ENCODE measurements at regions not wholly inside any gene's neighbourhood (a gene's known extent, or its start where the extent isn't known, plus 50 kb on each side); places are given as distances from the start of the nearest gene placed in this dataset.

GRCh38 chr5:125550274-125550673, 803.8 kb upstream of the ZNF608 start:
- no peak for DNase-seq
- TF ChIP-seq CTCF (IDR thresholded peaks at IDR 0.05; ENCODE audit: unreplicated experiment): no peak
- CTCF ChIA-PET: no interaction called here
- no peak overlapping the region for H3K4me3 Mint-ChIP-seq (ENCODE audit: low read depth, unreplicated experiment)
- no peaks in the 10 kb centered on the region for H3K36me3 Mint-ChIP-seq (ENCODE audit: insufficient read depth, unreplicated experiment)
- intact Hi-C loops (cut with micrococcal nuclease; ENCODE audit: unreplicated experiment): no loop called here
- no TSS peak for BruUV-seq (replicated peaks)
- H3K27me3 Mint-ChIP-seq (ENCODE audit: unreplicated experiment): no peaks in the 10 kb centered on the region
- H3K9me3 Mint-ChIP-seq (ENCODE audit: low read depth, unreplicated experiment): no peaks in the 10 kb centered on the region
- H3K27ac Mint-ChIP-seq (ENCODE audit: unreplicated experiment): no peak overlapping the region
- peaks cover 12% of the 10 kb centered on the region for H3K4me1 Mint-ChIP-seq (ENCODE audit: low read depth, unreplicated experiment)

GRCh38 chr5:125551246-125551645, 804.8 kb upstream of the ZNF608 start:
- DNase-seq: no peak
- CTCF ChIA-PET: no interaction called here
- no peak for TF ChIP-seq CTCF (IDR thresholded peaks at IDR 0.05; ENCODE audit: unreplicated experiment)
- Mint-ChIP-seq H3K36me3 (ENCODE audit: insufficient read depth, unreplicated experiment) (no peaks in the 10 kb centered on the region), H3K9me3 (ENCODE audit: low read depth, unreplicated experiment) (no peaks in the 10 kb centered on the region), H3K27me3 (ENCODE audit: unreplicated experiment) (no peaks in the 10 kb centered on the region), H3K27ac (ENCODE audit: unreplicated experiment) (no peak overlapping the region), H3K4me1 (ENCODE audit: low read depth, unreplicated experiment) (peaks cover 12% of the 10 kb centered on the region), H3K4me3 (ENCODE audit: low read depth, unreplicated experiment) (no peak overlapping the region)
- intact Hi-C loops (cut with micrococcal nuclease; ENCODE audit: unreplicated experiment): no loop called here
- no TSS peak for BruUV-seq (replicated peaks)

- no TSS peak for BruUV-seq (replicated peaks)
- H3K4me3 Mint-ChIP-seq (ENCODE audit: low read depth, unreplicated experiment): no peak overlapping the region
- H3K4me1 Mint-ChIP-seq (ENCODE audit: low read depth, unreplicated experiment): peaks cover 12% of the 10 kb centered on the region
- intact Hi-C loops (cut with micrococcal nuclease; ENCODE audit: unreplicated experiment): no loop called here
- H3K27me3 Mint-ChIP-seq (ENCODE audit: unreplicated experiment): no peaks in the 10 kb centered on the region
- DNase-seq: no peak
- TF ChIP-seq CTCF (IDR thresholded peaks at IDR 0.05; ENCODE audit: unreplicated experiment): no peak
- no peaks in the 10 kb centered on the region for H3K9me3 Mint-ChIP-seq (ENCODE audit: low read depth, unreplicated experiment)
- H3K36me3 Mint-ChIP-seq (ENCODE audit: insufficient read depth, unreplicated experiment): no peaks in the 10 kb centered on the region
- CTCF ChIA-PET: no interaction called here
- no peak overlapping the region for H3K27ac Mint-ChIP-seq (ENCODE audit: unreplicated experiment)
Measured at GRCh38 chr5:125551797-125552196, 805.4 kb upstream of the ZNF608 start.

GRCh38 chr5:125552486-125552885, 806.0 kb upstream of the ZNF608 start:
- H3K4me1 Mint-ChIP-seq (ENCODE audit: low read depth, unreplicated experiment): peaks cover 12% of the 10 kb centered on the region
- no TSS peak for BruUV-seq (replicated peaks)
- no peak overlapping the region for H3K4me3 Mint-ChIP-seq (ENCODE audit: low read depth, unreplicated experiment)
- CTCF ChIA-PET: no interaction called here
- no peaks in the 10 kb centered on the region for H3K36me3 Mint-ChIP-seq (ENCODE audit: insufficient read depth, unreplicated experiment)
- intact Hi-C loops (cut with micrococcal nuclease; ENCODE audit: unreplicated experiment): no loop called here
- H3K27ac Mint-ChIP-seq (ENCODE audit: unreplicated experiment): no peak overlapping the region
- no peak for TF ChIP-seq CTCF (IDR thresholded peaks at IDR 0.05; ENCODE audit: unreplicated experiment)
- DNase-seq: no peak
- H3K9me3 Mint-ChIP-seq (ENCODE audit: low read depth, unreplicated experiment): no peaks in the 10 kb centered on the region
- H3K27me3 Mint-ChIP-seq (ENCODE audit: unreplicated experiment): no peaks in the 10 kb centered on the region

GRCh38 chr5:125554355-125554754, 807.9 kb upstream of the ZNF608 start:
- TF ChIP-seq CTCF (IDR thresholded peaks at IDR 0.05; ENCODE audit: unreplicated experiment): no peak
- DNase-seq: no peak
- H3K27me3 Mint-ChIP-seq (ENCODE audit: unreplicated experiment): no peaks in the 10 kb centered on the region
- intact Hi-C loops (cut with micrococcal nuclease; ENCODE audit: unreplicated experiment): no loop called here
- CTCF ChIA-PET: no interaction called here
- no peaks in the 10 kb centered on the region for H3K9me3 Mint-ChIP-seq (ENCODE audit: low read depth, unreplicated experiment)
- H3K4me1 Mint-ChIP-seq (ENCODE audit: low read depth, unreplicated experiment): peaks cover 17% of the 10 kb centered on the region
- no peak overlapping the region for H3K4me3 Mint-ChIP-seq (ENCODE audit: low read depth, unreplicated experiment)
- no peaks in the 10 kb centered on the region for H3K36me3 Mint-ChIP-seq (ENCODE audit: insufficient read depth, unreplicated experiment)
- BruUV-seq (replicated peaks): no TSS peak
- H3K27ac Mint-ChIP-seq (ENCODE audit: unreplicated experiment): no peak overlapping the region
